GM23248 (cell line): ENCODE measurements at regions not wholly inside any gene's neighbourhood (a gene's known extent, or its start where the extent isn't known, plus 50 kb on each side); places are given as distances from the start of the nearest gene placed in this dataset.

Experiments used
- DNase-seq: peaks from one replicate; pipeline ENCODE4 v3.0.0-alpha.2; 2015
- H2AFZ ChIP-seq: fragments of 200-600 bp; sonication (generic); 2 replicates; pipeline ENCODE4 v1.6.1; 2016; ENCODE audit warnings: antibody characterized with exemption
- H3F3A ChIP-seq: fragments of 200-600 bp; sonication (generic); 2 replicates; pipeline ENCODE4 v1.6.1; 2016; ENCODE audit warnings: mild to moderate bottlenecking, antibody characterized with exemption, mixed run types; ENCODE audit not compliant: insufficient read depth
- H3K27ac ChIP-seq: fragments of 200-600 bp; sonication (generic); 2 replicates; pipeline ENCODE4 v1.5.1; 2016; ENCODE audit warnings: mild to moderate bottlenecking
- H3K27me3 ChIP-seq: fragments of 200-600 bp; sonication (generic); replicated peaks from 2 replicates; pipeline ENCODE4 v1.6.1; 2016; ENCODE audit warnings: mild to moderate bottlenecking; ENCODE audit not compliant: insufficient read depth
- H3K36me3 ChIP-seq: fragments of 200-600 bp; sonication (generic); 2 replicates; pipeline ENCODE4 v1.6.1; 2016; ENCODE audit warnings: low read depth, mild to moderate bottlenecking
- H3K4me1 ChIP-seq: fragments of 200-600 bp; sonication (generic); 2 replicates; pipeline ENCODE4 v1.6.1; 2016; ENCODE audit warnings: mild to moderate bottlenecking; ENCODE audit not compliant: insufficient read depth
- H3K4me2 ChIP-seq: fragments of 200-600 bp; sonication (generic); one replicate; pipeline ENCODE4 v1.6.1; 2016; ENCODE audit warnings: mild to moderate bottlenecking; ENCODE audit not compliant: unreplicated experiment
- H3K4me3 ChIP-seq: fragments of 200-600 bp; sonication (generic); 2 replicates; pipeline ENCODE4 v1.5.1; 2016; ENCODE audit warnings: mild to moderate bottlenecking
- H3K79me2 ChIP-seq: fragments of 200-600 bp; sonication (generic); 2 replicates; pipeline ENCODE4 v1.6.1; 2016; ENCODE audit warnings: mild to moderate bottlenecking; ENCODE audit not compliant: insufficient read depth
- H3K9ac ChIP-seq: fragments of 200-600 bp; sonication (generic); 2 replicates; pipeline ENCODE4 v1.6.1; 2016; ENCODE audit warnings: mild to moderate bottlenecking
- H3K9me2 ChIP-seq: fragments of 200-600 bp; sonication (generic); 2 replicates; pipeline ENCODE4 v1.6.1; 2016; ENCODE audit warnings: mixed run types, mild to moderate bottlenecking, moderate library complexity; ENCODE audit not compliant: insufficient read depth
- H3K9me3 ChIP-seq: fragments of 200-600 bp; sonication (generic); one replicate; pipeline ENCODE4 v1.6.1; 2017; ENCODE audit warnings: low read depth
- H4K20me1 ChIP-seq: fragments of 200-600 bp; sonication (generic); 2 replicates; pipeline ENCODE4 v1.6.0; 2016; ENCODE audit not compliant: insufficient read depth
- EZH2 ChIP-seq: fragments of 200-600 bp; sonication (generic); IDR thresholded peaks from 2 replicates; pipeline ENCODE4 v1.6.1; 2018; ENCODE audit warnings: antibody characterized with exemption, mild to moderate bottlenecking; ENCODE audit not compliant: insufficient read depth, poor library complexity, severe bottlenecking
- EZH2phosphoT487 ChIP-seq: fragments of 200-600 bp; sonication (generic); IDR thresholded peaks from 2 replicates; pipeline ENCODE4 v1.6.1; 2018; ENCODE audit warnings: antibody characterized with exemption, moderate library complexity, mild to moderate bottlenecking, low read depth; ENCODE audit not compliant: insufficient read depth
- WGBS, 2 experiments: methylation state at CpG; one replicate each; pipeline ENCODE4 v1.1.6; 2015 to 2017; ENCODE audit warnings: low lambda C conversion rate in 2 of 2, low coverage in 1 of 2; ENCODE audit errors: missing lambda C conversion rate in 2 of 2; 5-methylcytosine and 5-hydroxymethylcytosine counted together
- in situ Hi-C: fragments of 300-500 bp; cut with MboI; formaldehyde crosslinking; loops from 2 replicates; pipeline ENCODE4 v1.15.0; 2020

GRCh38 chr7:146008293-146008692 is 108.3 kb upstream of the CNTNAP2 start:
- H3K27ac ChIP-seq, result no peak overlapping the region
- WGBS, 2 experiments, result 61% methylated on average over 8 of the region's 8 CpGs
- no peak overlapping the region for H2AFZ ChIP-seq

DNA sequence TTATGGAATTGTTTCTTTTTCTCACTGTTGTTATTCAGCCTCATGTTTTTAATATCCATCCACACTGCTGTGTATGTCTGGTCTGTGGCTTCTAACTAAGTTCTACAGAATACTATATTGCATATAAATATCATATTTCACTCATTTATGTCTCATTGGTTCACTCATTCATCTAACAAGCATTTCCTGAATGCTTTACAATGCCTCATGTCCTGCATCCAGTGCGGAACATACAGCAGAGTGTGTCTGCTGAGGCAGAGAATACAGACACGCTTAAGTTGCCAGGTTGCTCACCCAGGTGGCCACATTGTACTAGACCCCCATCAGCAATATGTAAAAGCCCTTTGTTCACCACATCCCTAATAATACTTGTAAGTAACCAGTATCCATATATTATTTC is 111.8 kb upstream of the CNTNAP2 start:
- H3K36me3 ChIP-seq, result no peaks in the 10 kb centered on the region
- H3K79me2 ChIP-seq, result no peaks in the 10 kb centered on the region
- H4K20me1 ChIP-seq, result no peaks in the 10 kb centered on the region
- no peaks in the 10 kb centered on the region for H3K4me1 ChIP-seq
- no peaks in the 10 kb centered on the region for H3K27me3 ChIP-seq
- no peaks in the 10 kb centered on the region for H3F3A ChIP-seq
- no peaks in the 10 kb centered on the region for H3K9me3 ChIP-seq
- DNase-seq, result no peak
- no peak overlapping the region for H2AFZ ChIP-seq
- TF ChIP-seq EZH2, result no peak
- no peak for TF ChIP-seq EZH2phosphoT487
- H3K9ac ChIP-seq, result no peak overlapping the region
- in situ Hi-C loops, result no loop called here
- WGBS, 2 experiments, result 6% methylated on average over 2 of the region's 2 CpGs
- H3K9me2 ChIP-seq, result no peaks in the 10 kb centered on the region
- no peak overlapping the region for H3K4me3 ChIP-seq
- no peak overlapping the region for H3K4me2 ChIP-seq
- H3K27ac ChIP-seq, result no peak overlapping the region

More at GRCh38 chr7:146008293-146008692, 108.3 kb upstream of the CNTNAP2 start:
- H3K79me2 ChIP-seq, result no peaks in the 10 kb centered on the region
- no peaks in the 10 kb centered on the region for H3F3A ChIP-seq
- DNase-seq, result no peak
- H3K36me3 ChIP-seq, result no peaks in the 10 kb centered on the region
- no peak for TF ChIP-seq EZH2phosphoT487
- TF ChIP-seq EZH2, result no peak
- no peaks in the 10 kb centered on the region for H3K9me3 ChIP-seq
- no peaks in the 10 kb centered on the region for H4K20me1 ChIP-seq
- in situ Hi-C loops, result no loop called here
- no peaks in the 10 kb centered on the region for H3K27me3 ChIP-seq
- H3K4me1 ChIP-seq, result no peaks in the 10 kb centered on the region
- H3K4me2 ChIP-seq, result no peak overlapping the region
- H3K9ac ChIP-seq, result no peak overlapping the region
- H3K4me3 ChIP-seq, result no peak overlapping the region
- no peaks in the 10 kb centered on the region for H3K9me2 ChIP-seq

GRCh38 chr7:146002431-146003078 is 114.0 kb upstream of the CNTNAP2 start:
- H3K4me1 ChIP-seq, result no peaks in the 10 kb centered on the region
- H3K27ac ChIP-seq, result no peak overlapping the region
- no peak overlapping the region for H2AFZ ChIP-seq
- no peaks in the 10 kb centered on the region for H3K36me3 ChIP-seq
- H3K79me2 ChIP-seq, result no peaks in the 10 kb centered on the region
- in situ Hi-C loops, result no loop called here
- no peak overlapping the region for H3K4me3 ChIP-seq
- DNase-seq, result no peak
- H3K27me3 ChIP-seq, result no peaks in the 10 kb centered on the region
- 19 to 23% methylated on average over 8 of the region's 8 CpGs for WGBS, 2 experiments
- H3K9me2 ChIP-seq, result no peaks in the 10 kb centered on the region
- no peak overlapping the region for H3K9ac ChIP-seq
- no peaks in the 10 kb centered on the region for H3K9me3 ChIP-seq
- no peak for TF ChIP-seq EZH2phosphoT487
- TF ChIP-seq EZH2, result no peak
- no peaks in the 10 kb centered on the region for H3F3A ChIP-seq
- H3K4me2 ChIP-seq, result no peak overlapping the region
- no peaks in the 10 kb centered on the region for H4K20me1 ChIP-seq

DNA sequence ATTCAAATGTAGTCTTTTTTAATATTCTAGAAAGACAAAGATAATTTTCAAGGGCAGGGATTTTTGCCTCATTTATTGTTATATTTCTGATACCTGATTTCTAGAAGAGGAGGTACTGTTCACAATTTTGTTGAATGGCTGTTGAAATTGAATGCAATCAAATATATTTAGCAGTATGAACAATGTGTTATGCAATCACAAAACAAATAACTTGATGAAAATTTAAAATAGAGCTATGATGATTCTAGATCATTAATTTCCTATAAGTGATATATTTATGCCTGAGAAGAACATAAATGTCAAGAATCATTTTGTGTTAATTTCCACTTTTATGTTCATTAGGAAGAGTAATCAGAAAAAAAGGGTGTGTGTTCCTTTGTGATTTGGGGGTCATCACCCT is 114.6 kb upstream of the CNTNAP2 start:
- Histone ChIP-seq H3F3A (no peaks in the 10 kb centered on the region), H3K27ac (no peak overlapping the region), H3K9me3 (no peaks in the 10 kb centered on the region), H3K9ac (no peak overlapping the region), H3K27me3 (no peaks in the 10 kb centered on the region), H2AFZ (no peak overlapping the region), H3K4me2 (no peak overlapping the region), H3K9me2 (no peaks in the 10 kb centered on the region), H3K79me2 (no peaks in the 10 kb centered on the region), H3K4me1 (no peaks in the 10 kb centered on the region), H3K36me3 (no peaks in the 10 kb centered on the region), H3K4me3 (no peak overlapping the region), H4K20me1 (no peaks in the 10 kb centered on the region)
- TF ChIP-seq EZH2phosphoT487 (no peak), EZH2 (no peak)
- no peak for DNase-seq
- in situ Hi-C loops, result no loop called here

GRCh38 chr7:146000882-146001281 is 115.7 kb upstream of the CNTNAP2 start:
- TF ChIP-seq EZH2, result no peak
- no peak for TF ChIP-seq EZH2phosphoT487
- Histone ChIP-seq H3K27ac (no peak overlapping the region), H3K4me3 (no peak overlapping the region), H3K79me2 (no peaks in the 10 kb centered on the region), H4K20me1 (no peaks in the 10 kb centered on the region), H3K27me3 (no peaks in the 10 kb centered on the region), H3K9ac (no peak overlapping the region), H3K36me3 (no peaks in the 10 kb centered on the region), H3K4me1 (no peaks in the 10 kb centered on the region), H3K9me2 (no peaks in the 10 kb centered on the region), H3K9me3 (no peaks in the 10 kb centered on the region), H3K4me2 (no peak overlapping the region), H2AFZ (no peak overlapping the region), H3F3A (no peaks in the 10 kb centered on the region)
- no peak for DNase-seq
- in situ Hi-C loops, result no loop called here
- WGBS, 2 experiments, result 13 to 20% methylated on average over 2 of the region's 2 CpGs
